AG10803 (cell line): ENCODE measurements at regions not wholly inside any gene's neighbourhood (a gene's known extent, or its start where the extent isn't known, plus 50 kb on each side); places are given as distances from the start of the nearest gene placed in this dataset.

Source experiments
- DNase-seq: peaks from one replicate; pipeline ENCODE4 v3.0.0; 2010; ENCODE audit warnings: low read depth
- H3K4me3 ChIP-seq: 2 replicates; pipeline ENCODE4 v1.5.1; 2011; ENCODE audit warnings: mild to moderate bottlenecking, low read length, control low read depth
- CTCF ChIP-seq: conservative IDR thresholded peaks from 2 replicates; pipeline ENCODE4 v1.5.1; 2011; ENCODE audit warnings: mild to moderate bottlenecking, low read length, control low read depth, inconsistent platforms

- no peak for TF ChIP-seq CTCF
- H3K4me3 ChIP-seq, result no peak overlapping the region
- DNase-seq, result peak; percentile 55
Measured at GRCh38 chr13:47831265-47831664, 169.8 kb downstream of the SUCLA2 start.

GRCh38 chr13:47829690-47830089 lies 171.4 kb downstream of the SUCLA2 start:
- no peak for TF ChIP-seq CTCF
- DNase-seq, result peak; percentile 62
- H3K4me3 ChIP-seq, result no peak overlapping the region

GRCh38 chr13:47826471-47826870 lies 174.6 kb downstream of the SUCLA2 start:
- DNase-seq, result peak; percentile 31
- no peak for TF ChIP-seq CTCF
- no peak overlapping the region for H3K4me3 ChIP-seq

- no peak for DNase-seq
- no peak overlapping the region for H3K4me3 ChIP-seq
- no peak for TF ChIP-seq CTCF
Measured at GRCh38 chr13:47822036-47822435, 179.0 kb downstream of the SUCLA2 start.

- DNase-seq, result no peak
- no peak for TF ChIP-seq CTCF
- H3K4me3 ChIP-seq, result no peak overlapping the region
Measured at GRCh38 chr13:47816831-47817230, 184.2 kb downstream of the SUCLA2 start.

- no peak for TF ChIP-seq CTCF
- no peak for DNase-seq
- H3K4me3 ChIP-seq, result no peak overlapping the region
Measured at GRCh38 chr13:47813718-47814117, 187.4 kb downstream of the SUCLA2 start.

GRCh38 chr13:47809411-47809810 lies 191.7 kb downstream of the SUCLA2 start:
- TF ChIP-seq CTCF, result no peak

More at GRCh38 chr13:47809411-47809810, 191.7 kb downstream of the SUCLA2 start:
- DNase-seq, result no peak
- H3K4me3 ChIP-seq, result no peak overlapping the region
